GM23338 (cell line): ENCODE measurements at regions not wholly inside any gene's neighbourhood (a gene's known extent, or its start where the extent isn't known, plus 50 kb on each side); places are given as distances from the start of the nearest gene placed in this dataset.

ENCODE experiments used
- ATAC-seq: fragments of 200-7000 bp; cut with Tn5 transposase; 3 replicates; pipeline ENCODE4 v1.9.1; 2020
- DNase-seq: peaks from one replicate; pipeline ENCODE4 v3.0.0-alpha.2; 2015; ENCODE audit warnings: low spot score
- H2AFZ ChIP-seq: fragments of 200-600 bp; sonication (generic); 2 replicates; pipeline ENCODE4 v1.8.0; 2016; ENCODE audit warnings: antibody characterized with exemption, mild to moderate bottlenecking, moderate library complexity
- H3F3A ChIP-seq: fragments of 200-600 bp; sonication (generic); replicated peaks from 2 replicates; pipeline ENCODE4 v1.8.0; 2017; ENCODE audit warnings: antibody characterized with exemption, mixed run types, low read depth
- H3K27ac ChIP-seq: fragments of 200-600 bp; sonication (generic); 2 replicates; pipeline ENCODE4 v1.6.1; 2016; ENCODE audit warnings: low read depth
- H3K27me3 ChIP-seq: fragments of 200-600 bp; sonication (generic); 2 replicates; pipeline ENCODE4 v1.8.0; 2016; ENCODE audit warnings: mild to moderate bottlenecking, mixed run types, moderate library complexity; ENCODE audit not compliant: insufficient read depth
- H3K36me3 ChIP-seq: fragments of 200-600 bp; sonication (generic); 2 replicates; pipeline ENCODE4 v1.8.0; 2016; ENCODE audit warnings: mild to moderate bottlenecking; ENCODE audit not compliant: insufficient read depth
- H3K4me1 ChIP-seq: fragments of 200-600 bp; sonication (generic); 2 replicates; pipeline ENCODE4 v1.8.0; 2016; ENCODE audit warnings: mild to moderate bottlenecking, moderate library complexity; ENCODE audit not compliant: insufficient read depth
- H3K4me2 ChIP-seq: fragments of 200-600 bp; sonication (generic); 2 replicates; pipeline ENCODE4 v1.7.1; 2017; ENCODE audit warnings: mixed run types
- H3K4me3 ChIP-seq: fragments of 200-600 bp; sonication (generic); 2 replicates; pipeline ENCODE4 v1.6.1; 2016; ENCODE audit warnings: mixed run types
- H3K79me2 ChIP-seq: fragments of 200-600 bp; sonication (generic); replicated peaks from 2 replicates; pipeline ENCODE4 v1.8.0; 2017; ENCODE audit warnings: mild to moderate bottlenecking; ENCODE audit not compliant: insufficient read depth
- H3K9me2 ChIP-seq: fragments of 200-600 bp; sonication (generic); 2 replicates; pipeline ENCODE4 v1.8.0; 2017; ENCODE audit not compliant: insufficient read depth
- H4K20me1 ChIP-seq: fragments of 200-600 bp; sonication (generic); replicated peaks from 2 replicates; pipeline ENCODE4 v1.8.0; 2017; ENCODE audit warnings: mild to moderate bottlenecking; ENCODE audit not compliant: insufficient read depth
- H3K27ac Mint-ChIP-seq: 2 replicates; pipeline ENCODE4 v1.8.0; 2020; ENCODE audit warnings: inconsistent platforms, mild to moderate bottlenecking, moderate library complexity, mixed read lengths
- H3K27me3 Mint-ChIP-seq: 3 replicates; pipeline ENCODE4 v1.8.0; 2022; ENCODE audit warnings: low read depth, mild to moderate bottlenecking, moderate library complexity, mixed read lengths, inconsistent platforms; ENCODE audit not compliant: insufficient read depth, poor library complexity
- H3K36me3 Mint-ChIP-seq: 3 replicates; pipeline ENCODE4 v1.8.0; 2021; ENCODE audit warnings: low read depth, mild to moderate bottlenecking, inconsistent platforms, moderate library complexity, mixed read lengths
- H3K4me1 Mint-ChIP-seq: 3 replicates; pipeline ENCODE4 v1.8.0; 2020; ENCODE audit warnings: mild to moderate bottlenecking, inconsistent platforms, mixed read lengths
- H3K4me3 Mint-ChIP-seq: 3 replicates; pipeline ENCODE4 v1.8.0; 2021; ENCODE audit warnings: moderate library complexity, mild to moderate bottlenecking, inconsistent platforms, mixed read lengths
- H3K9me3 Mint-ChIP-seq: 3 replicates; pipeline ENCODE4 v1.8.0; 2020; ENCODE audit warnings: moderate library complexity, mild to moderate bottlenecking, inconsistent platforms, mixed read lengths
- CREB1 ChIP-seq: fragments of 250-450 bp; sonication (Bioruptor Pico); IDR thresholded peaks from 2 replicates; pipeline ENCODE4 v1.5.0; 2020; ENCODE audit warnings: low read depth, mild to moderate bottlenecking, moderate library complexity
- EZH2 ChIP-seq: fragments of 200-600 bp; sonication (generic); IDR thresholded peaks from one replicate; pipeline ENCODE4 v1.8.0; 2017; ENCODE audit warnings: antibody characterized with exemption, mild to moderate bottlenecking, low read depth; ENCODE audit not compliant: unreplicated experiment
- EZH2phosphoT487 ChIP-seq: fragments of 200-600 bp; sonication (generic); IDR thresholded peaks from one replicate; pipeline ENCODE4 v1.8.1; 2018; ENCODE audit warnings: antibody characterized with exemption; ENCODE audit not compliant: unreplicated experiment
- JUNB ChIP-seq: IDR thresholded peaks from one replicate; pipeline ENCODE4 v1.6.1; 2016; ENCODE audit warnings: antibody characterized with exemption; ENCODE audit not compliant: unreplicated experiment
- NANOG ChIP-seq: IDR thresholded peaks from 2 replicates; pipeline ENCODE4 v1.6.1; 2016; ENCODE audit warnings: antibody characterized with exemption, borderline replicate concordance
- POLR2AphosphoS5 ChIP-seq: IDR thresholded peaks from 2 replicates; pipeline ENCODE4 v1.6.1; 2016; ENCODE audit warnings: antibody characterized with exemption, low read depth
- STAT1 ChIP-seq: IDR thresholded peaks from one replicate; pipeline ENCODE4 v1.6.1; 2016; ENCODE audit warnings: antibody characterized with exemption; ENCODE audit not compliant: unreplicated experiment
- ZNF114 ChIP-seq: fragments of 250-450 bp; sonication (Bioruptor Pico); IDR thresholded peaks from 2 replicates; pipeline ENCODE4 v1.5.0; 2020; ENCODE audit warnings: mild to moderate bottlenecking, moderate library complexity
- ZNF331 ChIP-seq: fragments of 250-450 bp; sonication (Bioruptor Pico); IDR thresholded peaks from 2 replicates; pipeline ENCODE4 v1.5.0; 2020; ENCODE audit warnings: low read depth, mild to moderate bottlenecking, moderate library complexity
- TF ChIP-seq, protein P1 (sequence below): IDR thresholded peaks from 2 replicates; pipeline ENCODE4 v1.6.1; 2016; ENCODE audit warnings: antibody characterized with exemption
- TF ChIP-seq, protein P2 (sequence below): IDR thresholded peaks from one replicate; pipeline ENCODE4 v1.6.1; 2018; ENCODE audit warnings: antibody characterized with exemption; ENCODE audit not compliant: unreplicated experiment
- TF ChIP-seq, protein P3 (sequence below), 2 experiments: fragments of 200-600 bp in 1 of 2; sonication (generic) in 1 of 2; conservative IDR thresholded peaks; 2 replicates each; pipeline versions ENCODE4 v1.5.1 to v1.6.1; 2016 to 2017; ENCODE audit warnings: antibody characterized with exemption in 2 of 2, low read depth in 2 of 2, mild to moderate bottlenecking in 2 of 2, moderate library complexity in 1 of 2
- TF ChIP-seq, protein P4 (sequence below): fragments of 250-450 bp; sonication (Bioruptor Pico); IDR thresholded peaks from 2 replicates; pipeline ENCODE4 v1.5.0; 2020; ENCODE audit warnings: mild to moderate bottlenecking, moderate library complexity

DNA sequence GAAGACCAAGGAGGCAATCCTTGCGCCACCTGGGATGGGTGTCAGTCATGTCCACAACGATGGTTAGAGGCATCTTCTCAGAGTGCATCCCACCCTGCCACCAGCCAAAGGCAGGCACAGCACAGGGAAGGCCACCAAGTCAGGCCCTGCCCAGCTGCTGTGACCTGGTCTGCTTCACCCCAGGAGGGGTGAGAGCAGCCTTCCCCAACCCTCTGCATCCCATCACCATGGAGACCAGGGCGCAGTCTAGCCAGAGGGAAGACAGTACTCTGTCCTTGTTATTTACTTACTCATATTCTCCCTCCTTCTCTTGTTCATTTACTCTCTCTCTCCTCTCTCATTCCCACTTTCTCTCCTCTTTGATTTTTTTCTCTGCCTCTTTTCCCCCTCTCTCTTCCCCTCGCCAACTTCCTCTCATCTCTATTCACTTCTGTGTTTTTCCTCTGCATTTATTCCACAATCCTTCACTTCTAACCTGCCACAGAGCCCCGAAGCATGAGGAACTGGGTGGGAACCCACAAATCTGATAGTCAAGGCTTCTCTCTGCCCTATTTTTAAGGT is 749.4 kb downstream of the UQCRFS1 start:
- ATAC-seq: no peak
- Mint-ChIP-seq H3K36me3 (no peaks in the 10 kb centered on the region), H3K27ac (no peak overlapping the region), H3K4me1 (peaks cover 13% of the 10 kb centered on the region), H3K27me3 (peaks cover 6% of the 10 kb centered on the region), H3K9me3 (no peaks in the 10 kb centered on the region; the same call in 2 of the 3 replicates), H3K4me3 (no peak overlapping the region)
- Histone ChIP-seq H3K9me2 (no peaks in the 10 kb centered on the region), H3K4me3 (no peak overlapping the region), H3K79me2 (no peaks in the 10 kb centered on the region), H3K36me3 (no peaks in the 10 kb centered on the region), H3K4me1 (peaks cover 8% of the 10 kb centered on the region; the same call in 1 of the 2 replicates), H3K27ac (no peak overlapping the region), H4K20me1 (no peaks in the 10 kb centered on the region), H2AFZ (no peak overlapping the region), H3K4me2 (no peak overlapping the region), H3K27me3 (no peaks in the 10 kb centered on the region), H3F3A (no peaks in the 10 kb centered on the region)
- DNase-seq: no peak
- TF ChIP-seq POLR2AphosphoS5 (no peak), STAT1 (no peak), EZH2phosphoT487 (no peak), JUNB (no peak), ZNF114 (CRISPR knock-in tag) (no peak), EZH2 (no peak), CREB1 (CRISPR knock-in tag) (no peak), ZNF331 (CRISPR knock-in tag) (no peak), NANOG (no peak)
- TF ChIP-seq, protein P1, sequence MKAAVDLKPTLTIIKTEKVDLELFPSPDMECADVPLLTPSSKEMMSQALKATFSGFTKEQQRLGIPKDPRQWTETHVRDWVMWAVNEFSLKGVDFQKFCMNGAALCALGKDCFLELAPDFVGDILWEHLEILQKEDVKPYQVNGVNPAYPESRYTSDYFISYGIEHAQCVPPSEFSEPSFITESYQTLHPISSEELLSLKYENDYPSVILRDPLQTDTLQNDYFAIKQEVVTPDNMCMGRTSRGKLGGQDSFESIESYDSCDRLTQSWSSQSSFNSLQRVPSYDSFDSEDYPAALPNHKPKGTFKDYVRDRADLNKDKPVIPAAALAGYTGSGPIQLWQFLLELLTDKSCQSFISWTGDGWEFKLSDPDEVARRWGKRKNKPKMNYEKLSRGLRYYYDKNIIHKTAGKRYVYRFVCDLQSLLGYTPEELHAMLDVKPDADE: no peak
- TF ChIP-seq, protein P2, sequence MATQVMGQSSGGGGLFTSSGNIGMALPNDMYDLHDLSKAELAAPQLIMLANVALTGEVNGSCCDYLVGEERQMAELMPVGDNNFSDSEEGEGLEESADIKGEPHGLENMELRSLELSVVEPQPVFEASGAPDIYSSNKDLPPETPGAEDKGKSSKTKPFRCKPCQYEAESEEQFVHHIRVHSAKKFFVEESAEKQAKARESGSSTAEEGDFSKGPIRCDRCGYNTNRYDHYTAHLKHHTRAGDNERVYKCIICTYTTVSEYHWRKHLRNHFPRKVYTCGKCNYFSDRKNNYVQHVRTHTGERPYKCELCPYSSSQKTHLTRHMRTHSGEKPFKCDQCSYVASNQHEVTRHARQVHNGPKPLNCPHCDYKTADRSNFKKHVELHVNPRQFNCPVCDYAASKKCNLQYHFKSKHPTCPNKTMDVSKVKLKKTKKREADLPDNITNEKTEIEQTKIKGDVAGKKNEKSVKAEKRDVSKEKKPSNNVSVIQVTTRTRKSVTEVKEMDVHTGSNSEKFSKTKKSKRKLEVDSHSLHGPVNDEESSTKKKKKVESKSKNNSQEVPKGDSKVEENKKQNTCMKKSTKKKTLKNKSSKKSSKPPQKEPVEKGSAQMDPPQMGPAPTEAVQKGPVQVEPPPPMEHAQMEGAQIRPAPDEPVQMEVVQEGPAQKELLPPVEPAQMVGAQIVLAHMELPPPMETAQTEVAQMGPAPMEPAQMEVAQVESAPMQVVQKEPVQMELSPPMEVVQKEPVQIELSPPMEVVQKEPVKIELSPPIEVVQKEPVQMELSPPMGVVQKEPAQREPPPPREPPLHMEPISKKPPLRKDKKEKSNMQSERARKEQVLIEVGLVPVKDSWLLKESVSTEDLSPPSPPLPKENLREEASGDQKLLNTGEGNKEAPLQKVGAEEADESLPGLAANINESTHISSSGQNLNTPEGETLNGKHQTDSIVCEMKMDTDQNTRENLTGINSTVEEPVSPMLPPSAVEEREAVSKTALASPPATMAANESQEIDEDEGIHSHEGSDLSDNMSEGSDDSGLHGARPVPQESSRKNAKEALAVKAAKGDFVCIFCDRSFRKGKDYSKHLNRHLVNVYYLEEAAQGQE: no peak
- TF ChIP-seq, protein P3, sequence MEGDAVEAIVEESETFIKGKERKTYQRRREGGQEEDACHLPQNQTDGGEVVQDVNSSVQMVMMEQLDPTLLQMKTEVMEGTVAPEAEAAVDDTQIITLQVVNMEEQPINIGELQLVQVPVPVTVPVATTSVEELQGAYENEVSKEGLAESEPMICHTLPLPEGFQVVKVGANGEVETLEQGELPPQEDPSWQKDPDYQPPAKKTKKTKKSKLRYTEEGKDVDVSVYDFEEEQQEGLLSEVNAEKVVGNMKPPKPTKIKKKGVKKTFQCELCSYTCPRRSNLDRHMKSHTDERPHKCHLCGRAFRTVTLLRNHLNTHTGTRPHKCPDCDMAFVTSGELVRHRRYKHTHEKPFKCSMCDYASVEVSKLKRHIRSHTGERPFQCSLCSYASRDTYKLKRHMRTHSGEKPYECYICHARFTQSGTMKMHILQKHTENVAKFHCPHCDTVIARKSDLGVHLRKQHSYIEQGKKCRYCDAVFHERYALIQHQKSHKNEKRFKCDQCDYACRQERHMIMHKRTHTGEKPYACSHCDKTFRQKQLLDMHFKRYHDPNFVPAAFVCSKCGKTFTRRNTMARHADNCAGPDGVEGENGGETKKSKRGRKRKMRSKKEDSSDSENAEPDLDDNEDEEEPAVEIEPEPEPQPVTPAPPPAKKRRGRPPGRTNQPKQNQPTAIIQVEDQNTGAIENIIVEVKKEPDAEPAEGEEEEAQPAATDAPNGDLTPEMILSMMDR (conservative IDR thresholded peaks at IDR 0.05; ENCODE audit: low read depth in 2 of 2): no peak
- TF ChIP-seq, protein P4, sequence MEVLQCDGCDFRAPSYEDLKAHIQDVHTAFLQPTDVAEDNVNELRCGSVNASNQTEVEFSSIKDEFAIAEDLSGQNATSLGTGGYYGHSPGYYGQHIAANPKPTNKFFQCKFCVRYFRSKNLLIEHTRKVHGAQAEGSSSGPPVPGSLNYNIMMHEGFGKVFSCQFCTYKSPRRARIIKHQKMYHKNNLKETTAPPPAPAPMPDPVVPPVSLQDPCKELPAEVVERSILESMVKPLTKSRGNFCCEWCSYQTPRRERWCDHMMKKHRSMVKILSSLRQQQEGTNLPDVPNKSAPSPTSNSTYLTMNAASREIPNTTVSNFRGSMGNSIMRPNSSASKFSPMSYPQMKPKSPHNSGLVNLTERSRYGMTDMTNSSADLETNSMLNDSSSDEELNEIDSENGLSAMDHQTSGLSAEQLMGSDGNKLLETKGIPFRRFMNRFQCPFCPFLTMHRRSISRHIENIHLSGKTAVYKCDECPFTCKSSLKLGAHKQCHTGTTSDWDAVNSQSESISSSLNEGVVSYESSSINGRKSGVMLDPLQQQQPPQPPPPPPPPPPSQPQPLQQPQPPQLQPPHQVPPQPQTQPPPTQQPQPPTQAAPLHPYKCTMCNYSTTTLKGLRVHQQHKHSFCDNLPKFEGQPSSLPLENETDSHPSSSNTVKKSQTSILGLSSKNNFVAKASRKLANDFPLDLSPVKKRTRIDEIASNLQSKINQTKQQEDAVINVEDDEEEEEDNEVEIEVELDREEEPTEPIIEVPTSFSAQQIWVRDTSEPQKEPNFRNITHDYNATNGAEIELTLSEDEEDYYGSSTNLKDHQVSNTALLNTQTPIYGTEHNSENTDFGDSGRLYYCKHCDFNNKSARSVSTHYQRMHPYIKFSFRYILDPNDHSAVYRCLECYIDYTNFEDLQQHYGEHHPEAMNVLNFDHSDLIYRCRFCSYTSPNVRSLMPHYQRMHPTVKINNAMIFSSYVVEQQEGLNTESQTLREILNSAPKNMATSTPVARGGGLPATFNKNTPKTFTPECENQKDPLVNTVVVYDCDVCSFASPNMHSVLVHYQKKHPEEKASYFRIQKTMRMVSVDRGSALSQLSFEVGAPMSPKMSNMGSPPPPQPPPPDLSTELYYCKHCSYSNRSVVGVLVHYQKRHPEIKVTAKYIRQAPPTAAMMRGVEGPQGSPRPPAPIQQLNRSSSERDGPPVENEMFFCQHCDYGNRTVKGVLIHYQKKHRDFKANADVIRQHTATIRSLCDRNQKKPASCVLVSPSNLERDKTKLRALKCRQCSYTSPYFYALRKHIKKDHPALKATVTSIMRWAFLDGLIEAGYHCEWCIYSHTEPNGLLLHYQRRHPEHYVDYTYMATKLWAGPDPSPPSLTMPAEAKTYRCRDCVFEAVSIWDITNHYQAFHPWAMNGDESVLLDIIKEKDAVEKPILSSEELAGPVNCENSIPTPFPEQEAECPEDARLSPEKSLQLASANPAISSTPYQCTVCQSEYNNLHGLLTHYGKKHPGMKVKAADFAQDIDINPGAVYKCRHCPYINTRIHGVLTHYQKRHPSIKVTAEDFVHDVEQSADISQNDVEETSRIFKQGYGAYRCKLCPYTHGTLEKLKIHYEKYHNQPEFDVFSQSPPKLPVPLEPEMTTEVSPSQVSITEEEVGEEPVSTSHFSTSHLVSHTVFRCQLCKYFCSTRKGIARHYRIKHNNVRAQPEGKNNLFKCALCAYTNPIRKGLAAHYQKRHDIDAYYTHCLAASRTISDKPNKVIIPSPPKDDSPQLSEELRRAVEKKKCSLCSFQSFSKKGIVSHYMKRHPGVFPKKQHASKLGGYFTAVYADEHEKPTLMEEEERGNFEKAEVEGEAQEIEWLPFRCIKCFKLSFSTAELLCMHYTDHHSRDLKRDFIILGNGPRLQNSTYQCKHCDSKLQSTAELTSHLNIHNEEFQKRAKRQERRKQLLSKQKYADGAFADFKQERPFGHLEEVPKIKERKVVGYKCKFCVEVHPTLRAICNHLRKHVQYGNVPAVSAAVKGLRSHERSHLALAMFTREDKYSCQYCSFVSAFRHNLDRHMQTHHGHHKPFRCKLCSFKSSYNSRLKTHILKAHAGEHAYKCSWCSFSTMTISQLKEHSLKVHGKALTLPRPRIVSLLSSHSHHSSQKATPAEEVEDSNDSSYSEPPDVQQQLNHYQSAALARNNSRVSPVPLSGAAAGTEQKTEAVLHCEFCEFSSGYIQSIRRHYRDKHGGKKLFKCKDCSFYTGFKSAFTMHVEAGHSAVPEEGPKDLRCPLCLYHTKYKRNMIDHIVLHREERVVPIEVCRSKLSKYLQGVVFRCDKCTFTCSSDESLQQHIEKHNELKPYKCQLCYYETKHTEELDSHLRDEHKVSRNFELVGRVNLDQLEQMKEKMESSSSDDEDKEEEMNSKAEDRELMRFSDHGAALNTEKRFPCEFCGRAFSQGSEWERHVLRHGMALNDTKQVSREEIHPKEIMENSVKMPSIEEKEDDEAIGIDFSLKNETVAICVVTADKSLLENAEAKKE (CRISPR knock-in tag): no peak
